ENCODE measurements at regions not wholly inside any gene's neighbourhood (a gene's known extent, or its start where the extent isn't known, plus 50 kb on each side); places are given as distances from the start of the nearest gene placed in this dataset.
A peak's percentile ranks its signal among the peaks of the same experiment; 100 is the strongest.

- no peaks in the 10 kb centered on the region for H3K27me3 Mint-ChIP-seq (ENCODE audit: low read depth)
- peaks cover 18% of the 10 kb centered on the region for H3K4me1 Mint-ChIP-seq (ENCODE audit: low read depth)
- no peaks in the 10 kb centered on the region for H3K9me3 Mint-ChIP-seq
- no peak overlapping the region for H3K4me3 Mint-ChIP-seq
- CTCF ChIA-PET: interaction anchor here (0.6 kb wide), 1 partner anchor 169 kb away, joined by 3 read pairs; no protein-coding TSS in a partner anchor
- intact Hi-C loops (cut with micrococcal nuclease): no loop called here
- DNase-seq: no peak
- H3K36me3 Mint-ChIP-seq (ENCODE audit: low read depth): no peaks in the 10 kb centered on the region
- H3K27ac Mint-ChIP-seq: no peak overlapping the region
Measured at GRCh38 chr2:195490319-195490718, 166.7 kb upstream of the SLC39A10 start.

- CTCF ChIA-PET: interaction anchor here (0.7 to 2.1 kb wide), 3 partner anchors 10 to 94 kb away, joined by 3 to 10 read pairs (median 3); no protein-coding TSS in a partner anchor
- no peak for DNase-seq
- Mint-ChIP-seq H3K4me3 (no peak overlapping the region), H3K36me3 (ENCODE audit: low read depth) (no peaks in the 10 kb centered on the region), H3K27me3 (ENCODE audit: low read depth) (no peaks in the 10 kb centered on the region), H3K27ac (no peak overlapping the region), H3K9me3 (no peaks in the 10 kb centered on the region), H3K4me1 (ENCODE audit: low read depth) (peaks cover 16% of the 10 kb centered on the region)
- intact Hi-C loops (cut with micrococcal nuclease): loop anchor here (5.0 to 10.0 kb wide), 2 partner anchors 82 to 436 kb away; no protein-coding TSS in a partner anchor
Measured at GRCh38 chr2:195489101-195489500, 167.9 kb upstream of the SLC39A10 start.

- no peaks in the 10 kb centered on the region for H3K9me3 Mint-ChIP-seq
- intact Hi-C loops (cut with micrococcal nuclease): loop anchor here (5.0 to 10.0 kb wide), 2 partner anchors 81 to 436 kb away; no protein-coding TSS in a partner anchor
- H3K27ac Mint-ChIP-seq: no peak overlapping the region
- DNase-seq: no peak
- CTCF ChIA-PET: interaction anchor here (0.7 to 2.1 kb wide), 2 partner anchors 10 to 94 kb away, joined by 3 to 10 read pairs; no protein-coding TSS in a partner anchor
- no peaks in the 10 kb centered on the region for H3K27me3 Mint-ChIP-seq (ENCODE audit: low read depth)
- H3K36me3 Mint-ChIP-seq (ENCODE audit: low read depth): no peaks in the 10 kb centered on the region
- H3K4me1 Mint-ChIP-seq (ENCODE audit: low read depth): peaks cover 16% of the 10 kb centered on the region
- no peak overlapping the region for H3K4me3 Mint-ChIP-seq
Measured at GRCh38 chr2:195488567-195488966, 168.5 kb upstream of the SLC39A10 start.

GRCh38 chr2:195486987-195487644 is 169.9 kb upstream of the SLC39A10 start:
- Mint-ChIP-seq H3K36me3 (ENCODE audit: low read depth) (no peaks in the 10 kb centered on the region), H3K27me3 (ENCODE audit: low read depth) (no peaks in the 10 kb centered on the region), H3K27ac (peak overlapping the region; percentile 64), H3K4me3 (no peak overlapping the region), H3K9me3 (no peaks in the 10 kb centered on the region), H3K4me1 (ENCODE audit: low read depth) (peaks cover 16% of the 10 kb centered on the region)
- peak; percentile 34 for DNase-seq
- intact Hi-C loops (cut with micrococcal nuclease): loop anchor here (1.0 to 10.0 kb wide), 11 partner anchors 10 to 714 kb away; partner anchors contain the start of gene SLC39A10
- CTCF ChIA-PET: interaction anchor here (0.7 to 1.6 kb wide), 4 partner anchors 11 to 174 kb away, joined by 3 to 5 read pairs (median 3); no protein-coding TSS in a partner anchor

GRCh38 chr2:195486520-195486919 is 170.5 kb upstream of the SLC39A10 start:
- peak overlapping the region; percentile 33 for H3K27ac Mint-ChIP-seq
- CTCF ChIA-PET: interaction anchor here (0.7 to 1.6 kb wide), 5 partner anchors 12 to 174 kb away, joined by 3 to 5 read pairs (median 3); no protein-coding TSS in a partner anchor

GRCh38 chr2:195482010-195482409 is 175.0 kb upstream of the SLC39A10 start:
- Mint-ChIP-seq H3K9me3 (peaks cover 6% of the 10 kb centered on the region), H3K4me3 (no peak overlapping the region), H3K4me1 (ENCODE audit: low read depth) (peaks cover 22% of the 10 kb centered on the region), H3K27me3 (ENCODE audit: low read depth) (no peaks in the 10 kb centered on the region), H3K36me3 (ENCODE audit: low read depth) (peaks cover 2% of the 10 kb centered on the region), H3K27ac (no peak overlapping the region)
- DNase-seq: no peak
- CTCF ChIA-PET: interaction anchor here (0.7 kb wide), 1 partner anchor 60 kb away, joined by 3 read pairs; no protein-coding TSS in a partner anchor
- intact Hi-C loops (cut with micrococcal nuclease): loop anchor here (10.0 kb wide), 1 partner anchor 443 kb away; no protein-coding TSS in a partner anchor

More at GRCh38 chr2:195486520-195486919, 170.5 kb upstream of the SLC39A10 start:
- Mint-ChIP-seq H3K9me3 (no peaks in the 10 kb centered on the region), H3K4me3 (no peak overlapping the region), H3K27me3 (ENCODE audit: low read depth) (no peaks in the 10 kb centered on the region), H3K36me3 (ENCODE audit: low read depth) (no peaks in the 10 kb centered on the region), H3K4me1 (ENCODE audit: low read depth) (peaks cover 16% of the 10 kb centered on the region)
- intact Hi-C loops (cut with micrococcal nuclease): loop anchor here (1.0 to 10.0 kb wide), 8 partner anchors 9 to 714 kb away; partner anchors contain the start of gene SLC39A10
- no peak for DNase-seq

GRCh38 chr2:195480121-195480520 is 176.9 kb upstream of the SLC39A10 start:
- Mint-ChIP-seq H3K27ac (no peak overlapping the region), H3K4me1 (ENCODE audit: low read depth) (peaks cover 14% of the 10 kb centered on the region), H3K27me3 (ENCODE audit: low read depth) (no peaks in the 10 kb centered on the region), H3K9me3 (peaks cover 6% of the 10 kb centered on the region), H3K4me3 (no peak overlapping the region), H3K36me3 (ENCODE audit: low read depth) (peaks cover 2% of the 10 kb centered on the region)
- DNase-seq: no peak
- CTCF ChIA-PET: no interaction called here
- intact Hi-C loops (cut with micrococcal nuclease): loop anchor here (10.0 kb wide), 1 partner anchor 445 kb away; no protein-coding TSS in a partner anchor

- Mint-ChIP-seq H3K4me3 (no peak overlapping the region), H3K27me3 (ENCODE audit: low read depth) (no peaks in the 10 kb centered on the region), H3K9me3 (peaks cover 6% of the 10 kb centered on the region), H3K36me3 (ENCODE audit: low read depth) (peaks cover 2% of the 10 kb centered on the region), H3K27ac (no peak overlapping the region), H3K4me1 (ENCODE audit: low read depth) (peaks cover 14% of the 10 kb centered on the region)
- no peak for DNase-seq
- CTCF ChIA-PET: no interaction called here
- intact Hi-C loops (cut with micrococcal nuclease): no loop called here
Measured at GRCh38 chr2:195479407-195479806, 177.6 kb upstream of the SLC39A10 start.

GRCh38 chr2:195477996-195478382 is 179.0 kb upstream of the SLC39A10 start:
- Mint-ChIP-seq H3K27ac (no peak overlapping the region), H3K9me3 (peaks cover 6% of the 10 kb centered on the region), H3K27me3 (ENCODE audit: low read depth) (no peaks in the 10 kb centered on the region), H3K36me3 (ENCODE audit: low read depth) (peaks cover 2% of the 10 kb centered on the region), H3K4me3 (no peak overlapping the region), H3K4me1 (ENCODE audit: low read depth) (peaks cover 20% of the 10 kb centered on the region)
- intact Hi-C loops (cut with micrococcal nuclease): loop anchor here (1.0 kb wide), 1 partner anchor 8 kb away; no protein-coding TSS in a partner anchor
- no peak for DNase-seq
- CTCF ChIA-PET: interaction anchor here (0.7 kb wide), 1 partner anchor 84 kb away, joined by 3 read pairs; no protein-coding TSS in a partner anchor

- H3K27ac Mint-ChIP-seq: peak overlapping the region; percentile 42
- H3K4me3 Mint-ChIP-seq: no peak overlapping the region
- CTCF ChIA-PET: interaction anchor here (0.7 kb wide), 1 partner anchor 84 kb away, joined by 3 read pairs; no protein-coding TSS in a partner anchor
Measured at GRCh38 chr2:195477248-195477995, 179.6 kb upstream of the SLC39A10 start.

GRCh38 chr2:195475336-195475735 is 181.7 kb upstream of the SLC39A10 start:
- CTCF ChIA-PET: interaction anchor here (0.7 to 1.3 kb wide), 2 partner anchors 24 to 150 kb away, joined by 4 to 5 read pairs; no protein-coding TSS in a partner anchor
- no peak for DNase-seq
- Mint-ChIP-seq H3K27me3 (ENCODE audit: low read depth) (no peaks in the 10 kb centered on the region), H3K4me3 (no peak overlapping the region), H3K36me3 (ENCODE audit: low read depth) (peaks cover 2% of the 10 kb centered on the region), H3K4me1 (ENCODE audit: low read depth) (peaks cover 22% of the 10 kb centered on the region), H3K9me3 (peaks cover 6% of the 10 kb centered on the region), H3K27ac (no peak overlapping the region)
- intact Hi-C loops (cut with micrococcal nuclease): no loop called here

More at GRCh38 chr2:195477248-195477995, 179.6 kb upstream of the SLC39A10 start:
- Mint-ChIP-seq H3K36me3 (ENCODE audit: low read depth) (peaks cover 2% of the 10 kb centered on the region), H3K9me3 (peaks cover 6% of the 10 kb centered on the region), H3K4me1 (ENCODE audit: low read depth) (peaks cover 22% of the 10 kb centered on the region), H3K27me3 (ENCODE audit: low read depth) (no peaks in the 10 kb centered on the region)
- intact Hi-C loops (cut with micrococcal nuclease): loop anchor here (1.0 kb wide), 1 partner anchor 9 kb away; no protein-coding TSS in a partner anchor
- DNase-seq: no peak

GRCh38 chr2:195473862-195474261 is 183.2 kb upstream of the SLC39A10 start:
- no peak for DNase-seq
- H3K9me3 Mint-ChIP-seq: peaks cover 3% of the 10 kb centered on the region
- H3K4me1 Mint-ChIP-seq (ENCODE audit: low read depth): peaks cover 24% of the 10 kb centered on the region
- H3K4me3 Mint-ChIP-seq: no peak overlapping the region
- CTCF ChIA-PET: interaction anchor here (1.3 kb wide), 1 partner anchor 22 kb away, joined by 5 read pairs; no protein-coding TSS in a partner anchor
- intact Hi-C loops (cut with micrococcal nuclease): loop anchor here (2.0 kb wide), 1 partner anchor 31 kb away; no protein-coding TSS in a partner anchor
- no peaks in the 10 kb centered on the region for H3K27me3 Mint-ChIP-seq (ENCODE audit: low read depth)
- H3K27ac Mint-ChIP-seq: no peak overlapping the region
- H3K36me3 Mint-ChIP-seq (ENCODE audit: low read depth): peaks cover 2% of the 10 kb centered on the region

Measured in activated naive CD4-positive, alpha-beta T cell treated with anti-CD3 and anti-CD28 coated beads for 36 hours (primary cell).